ENCODE measurements at regions not wholly inside any gene's neighbourhood (a gene's known extent, or its start where the extent isn't known, plus 50 kb on each side); places are given as distances from the start of the nearest gene placed in this dataset.

DNA sequence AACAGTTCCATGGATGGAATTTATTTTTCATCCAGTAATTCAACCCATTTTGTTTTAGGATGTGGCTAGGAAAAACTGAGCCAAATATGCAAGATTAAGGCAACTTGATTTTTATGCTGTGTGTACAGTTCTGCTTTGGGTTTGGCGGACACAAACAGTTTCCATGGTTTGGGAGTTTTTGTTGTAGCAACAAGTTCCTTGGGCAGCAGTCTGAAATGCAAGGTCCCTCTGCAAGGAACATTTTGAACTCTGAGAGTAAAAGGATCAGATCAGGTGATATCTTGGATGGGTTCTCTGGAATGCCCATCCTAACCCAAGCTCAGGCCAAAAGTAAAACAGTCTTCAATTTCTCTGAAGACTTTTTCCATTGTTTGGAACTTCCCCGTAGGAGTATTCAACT lies 161.2 kb downstream of the TMX1 start:
- H3K36me3 ChIP-seq (ENCODE audit: control insufficient read depth, insufficient read depth, low read length), result no peaks in the 10 kb centered on the region
- H3K27me3 ChIP-seq (ENCODE audit: control insufficient read depth, insufficient read depth, low read length), result no peaks in the 10 kb centered on the region
- no peak for TF ChIP-seq CTCF (IDR thresholded peaks at IDR 0.05; ENCODE audit: insufficient read depth, low read length, poor library complexity, severe bottlenecking)
- DNase-seq (ENCODE audit: low read depth), result no peak
- H3K4me3 ChIP-seq (ENCODE audit: low read depth, low read length), result no peak overlapping the region

DNA sequence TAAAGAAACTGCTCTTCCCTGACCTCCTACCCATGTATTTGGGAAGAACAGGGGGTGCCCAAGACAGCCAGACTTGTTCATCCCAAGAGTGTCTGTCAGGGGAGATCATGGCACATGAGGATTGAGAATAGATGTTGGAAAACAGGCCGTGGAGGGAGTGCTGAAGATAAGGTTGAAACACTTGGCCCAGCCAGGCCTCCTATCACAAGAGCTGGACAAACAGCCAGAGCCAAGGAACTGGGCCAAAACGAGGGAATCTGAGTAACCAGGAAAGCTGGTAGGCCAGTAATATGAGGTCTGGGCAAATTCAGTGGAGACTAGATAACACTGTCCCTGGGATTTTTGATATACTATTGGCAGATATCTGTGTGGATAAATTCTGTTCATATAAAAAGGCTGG lies 161.7 kb downstream of the TMX1 start:
- H3K4me3 ChIP-seq (ENCODE audit: low read depth, low read length), result no peak overlapping the region
- no peak for TF ChIP-seq CTCF (IDR thresholded peaks at IDR 0.05; ENCODE audit: insufficient read depth, low read length, poor library complexity, severe bottlenecking)
- DNase-seq (ENCODE audit: low read depth), result no peak
- no peaks in the 10 kb centered on the region for H3K27me3 ChIP-seq (ENCODE audit: control insufficient read depth, insufficient read depth, low read length)
- no peaks in the 10 kb centered on the region for H3K36me3 ChIP-seq (ENCODE audit: control insufficient read depth, insufficient read depth, low read length)

DNA sequence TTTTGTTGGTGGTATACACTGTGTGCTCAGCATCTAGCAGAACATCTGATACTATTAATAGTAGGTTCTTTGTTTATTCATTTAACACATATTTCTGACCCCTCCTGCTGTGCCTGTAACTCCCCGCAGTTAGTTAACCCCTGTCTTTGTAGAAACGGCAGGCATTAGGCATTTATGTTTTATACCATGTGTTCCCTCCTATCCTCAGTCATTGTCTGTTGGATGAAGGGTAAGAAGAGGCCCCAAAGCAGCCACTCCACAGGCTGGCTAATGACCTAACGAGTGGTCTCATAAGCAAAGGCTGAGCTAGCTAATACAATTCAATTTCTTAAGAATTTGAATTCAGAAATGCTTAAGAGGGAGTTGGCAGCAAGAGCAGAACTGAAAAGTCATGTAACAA lies 170.8 kb downstream of the TMX1 start:
- TF ChIP-seq CTCF (IDR thresholded peaks at IDR 0.05; ENCODE audit: insufficient read depth, low read length, poor library complexity, severe bottlenecking), result no peak
- Histone ChIP-seq H3K36me3 (ENCODE audit: control insufficient read depth, insufficient read depth, low read length) (no peaks in the 10 kb centered on the region), H3K27me3 (ENCODE audit: control insufficient read depth, insufficient read depth, low read length) (no peaks in the 10 kb centered on the region), H3K4me3 (ENCODE audit: low read depth, low read length) (no peak overlapping the region)
- DNase-seq (ENCODE audit: low read depth), result no peak

DNA sequence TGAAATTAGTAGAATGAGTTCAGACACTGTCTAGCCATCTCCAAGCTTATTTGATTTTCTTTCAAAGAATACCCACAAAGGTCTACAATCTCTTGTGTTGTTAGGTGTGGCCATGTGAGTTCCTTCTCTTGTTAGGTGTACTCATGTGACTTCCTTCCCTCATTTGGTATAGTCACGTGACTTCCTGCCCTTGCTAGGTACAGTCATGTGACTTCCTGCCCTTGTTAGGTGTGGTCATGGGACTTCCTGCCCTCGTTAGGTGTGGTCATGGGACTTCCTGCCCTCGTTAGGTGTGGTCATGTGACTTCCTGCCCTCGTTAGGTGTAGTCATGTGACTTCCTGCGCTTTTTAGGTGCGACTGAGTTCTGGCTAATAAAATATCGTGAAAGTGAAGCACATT lies 179.6 kb downstream of the TMX1 start:
- TF ChIP-seq CTCF (IDR thresholded peaks at IDR 0.05; ENCODE audit: insufficient read depth, low read length, poor library complexity, severe bottlenecking), result no peak
- Histone ChIP-seq H3K27me3 (ENCODE audit: control insufficient read depth, insufficient read depth, low read length) (no peaks in the 10 kb centered on the region), H3K36me3 (ENCODE audit: control insufficient read depth, insufficient read depth, low read length) (no peaks in the 10 kb centered on the region), H3K4me3 (ENCODE audit: low read depth, low read length) (no peak overlapping the region)
- DNase-seq (ENCODE audit: low read depth), result no peak

- H3K27me3 ChIP-seq (ENCODE audit: control insufficient read depth, insufficient read depth, low read length), result no peaks in the 10 kb centered on the region
- no peak overlapping the region for H3K4me3 ChIP-seq (ENCODE audit: low read depth, low read length)
- DNase-seq (ENCODE audit: low read depth), result no peak
- no peaks in the 10 kb centered on the region for H3K36me3 ChIP-seq (ENCODE audit: control insufficient read depth, insufficient read depth, low read length)
- no peak for TF ChIP-seq CTCF (IDR thresholded peaks at IDR 0.05; ENCODE audit: insufficient read depth, low read length, poor library complexity, severe bottlenecking)
These were observed 182.7 kb downstream of the TMX1 start for GRCh38 chr14:51422704-51423103.

DNA sequence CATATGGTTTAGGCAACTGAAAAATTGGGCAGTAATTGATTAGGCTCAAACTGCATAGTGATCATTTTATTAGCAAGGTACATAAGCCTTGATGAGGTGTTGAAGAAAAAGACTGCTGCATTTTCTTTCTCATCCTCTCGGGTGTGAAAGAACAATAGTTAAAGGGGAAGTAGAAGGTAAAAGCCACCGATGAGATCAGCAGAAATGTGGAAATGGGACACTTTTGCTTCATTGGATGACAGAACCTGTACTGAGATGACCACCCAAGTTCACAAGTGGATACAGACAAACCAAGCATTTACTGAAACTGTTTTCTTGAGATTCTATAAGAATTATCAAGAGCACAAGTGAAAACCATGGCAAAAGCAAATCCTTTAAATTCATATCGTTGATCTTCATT lies 184.0 kb downstream of the TMX1 start:
- no peak overlapping the region for H3K4me3 ChIP-seq (ENCODE audit: low read depth, low read length)
- no peak for TF ChIP-seq CTCF (IDR thresholded peaks at IDR 0.05; ENCODE audit: insufficient read depth, low read length, poor library complexity, severe bottlenecking)
- no peak for DNase-seq (ENCODE audit: low read depth)
- H3K27me3 ChIP-seq (ENCODE audit: control insufficient read depth, insufficient read depth, low read length), result no peaks in the 10 kb centered on the region
- H3K36me3 ChIP-seq (ENCODE audit: control insufficient read depth, insufficient read depth, low read length), result no peaks in the 10 kb centered on the region

Measured in kidney epithelial cell (primary cell).